ENCODE measurements at regions not wholly inside any gene's neighbourhood (a gene's known extent, or its start where the extent isn't known, plus 50 kb on each side); places are given as distances from the start of the nearest gene placed in this dataset.

DNA sequence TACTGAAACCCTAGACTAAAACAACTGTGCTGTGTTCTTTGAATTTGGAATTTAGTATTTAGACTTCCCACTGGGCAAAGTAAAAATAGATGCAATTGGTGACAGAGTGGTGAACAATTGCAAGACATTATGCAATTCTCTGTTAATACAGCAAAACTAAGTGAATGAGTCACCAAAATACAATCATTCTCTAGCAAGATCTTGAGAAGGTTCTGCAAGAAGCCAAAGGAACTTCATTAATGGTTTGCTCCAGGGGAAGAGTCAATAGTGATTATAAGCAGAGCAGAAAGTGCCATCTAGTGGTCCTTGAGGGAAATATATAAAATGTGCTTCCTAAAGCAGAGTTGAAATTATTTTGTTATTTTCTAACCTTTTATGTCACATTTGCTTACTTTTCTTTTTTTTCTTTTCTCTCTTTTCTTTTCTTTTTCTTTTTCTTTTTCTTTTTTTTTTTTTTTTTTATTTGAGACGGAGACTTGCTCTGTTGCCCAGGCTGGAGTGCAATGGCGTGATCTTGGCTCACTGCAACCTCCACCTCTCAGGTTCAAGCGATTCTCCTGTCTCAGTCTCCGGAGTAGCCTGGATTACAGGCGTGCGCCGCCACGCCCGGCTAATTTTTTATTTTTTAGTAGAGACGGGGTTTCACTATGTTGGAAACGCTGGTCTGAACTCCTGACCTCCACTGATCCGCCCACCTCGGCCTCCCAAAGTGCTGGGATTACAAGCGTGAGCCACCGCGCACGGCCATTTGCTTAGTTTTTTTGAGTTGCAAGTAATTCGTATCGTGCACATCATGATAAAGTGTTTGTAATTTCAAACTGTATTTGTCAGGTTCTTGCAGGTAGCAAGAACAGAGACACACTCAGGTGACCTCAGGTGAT is 99.2 kb downstream of the CTH start:
- Histone ChIP-seq H3K4me1 (no peaks in the 10 kb centered on the region), H3K27ac (no peak overlapping the region), H3K4me3 (no peak overlapping the region), H3K27me3 (no peaks in the 10 kb centered on the region), H3K36me3 (no peaks in the 10 kb centered on the region), H3K9me3 (no peaks in the 10 kb centered on the region)
- intact Hi-C loops (cut with DNase I): loop anchor here (2.0 kb wide), 2 partner anchors 73 to 377 kb away; no protein-coding TSS in a partner anchor
- WGBS, 2 donors: 41 to 75% methylated on average over 19 of the region's 19 CpGs
- no peak for DNase-seq
- TF ChIP-seq POLR2AphosphoS5 (IDR thresholded peaks at IDR 0.05) (peak in 2 of 4 donors; percentile 10 to 36), POLR2A (IDR thresholded peaks at IDR 0.05) (no peak), CTCF (IDR thresholded peaks at IDR 0.05) (peak; percentile 43 to 67 (median 62)), EP300 (IDR thresholded peaks at IDR 0.05) (no peak)

- Histone ChIP-seq H3K4me1 (peaks cover 0 to 7% (median 0%) of the 10 kb centered on the region in 4 donors), H3K9me3 (no peaks in the 10 kb centered on the region), H3K27me3 (no peaks in the 10 kb centered on the region), H3K27ac (no peak overlapping the region), H3K4me3 (no peak overlapping the region), H3K36me3 (no peaks in the 10 kb centered on the region)
- intact Hi-C loops (cut with DNase I): no loop called here
- no peak for TF ChIP-seq EP300 (IDR thresholded peaks at IDR 0.05)
- TF ChIP-seq POLR2A (IDR thresholded peaks at IDR 0.05): no peak
- TF ChIP-seq CTCF (IDR thresholded peaks at IDR 0.05): no peak
- TF ChIP-seq POLR2AphosphoS5 (IDR thresholded peaks at IDR 0.05): no peak
- 71 to 73% methylated on average over 2 of the region's 2 CpGs for WGBS, 2 donors
- DNase-seq: no peak
Observed at GRCh38 chr1:70517444-70517843, 106.4 kb downstream of the CTH start.

- no peaks in the 10 kb centered on the region for H3K36me3 ChIP-seq
- no peak overlapping the region for H3K4me3 ChIP-seq
- H3K4me1 ChIP-seq: peaks cover 0 to 7% (median 0%) of the 10 kb centered on the region in 4 donors
- WGBS, 2 donors: 95 to 96% methylated on average over 1 of the region's 1 CpG
- no peak for TF ChIP-seq POLR2AphosphoS5 (IDR thresholded peaks at IDR 0.05)
- no peak for TF ChIP-seq EP300 (IDR thresholded peaks at IDR 0.05)
- TF ChIP-seq CTCF (IDR thresholded peaks at IDR 0.05): no peak
- TF ChIP-seq POLR2A (IDR thresholded peaks at IDR 0.05): no peak
- H3K27me3 ChIP-seq: no peaks in the 10 kb centered on the region
- no peaks in the 10 kb centered on the region for H3K9me3 ChIP-seq
- no peak overlapping the region for H3K27ac ChIP-seq
- no peak for DNase-seq
- intact Hi-C loops (cut with DNase I): no loop called here
Observed at GRCh38 chr1:70518106-70518505, 107.0 kb downstream of the CTH start.

DNA sequence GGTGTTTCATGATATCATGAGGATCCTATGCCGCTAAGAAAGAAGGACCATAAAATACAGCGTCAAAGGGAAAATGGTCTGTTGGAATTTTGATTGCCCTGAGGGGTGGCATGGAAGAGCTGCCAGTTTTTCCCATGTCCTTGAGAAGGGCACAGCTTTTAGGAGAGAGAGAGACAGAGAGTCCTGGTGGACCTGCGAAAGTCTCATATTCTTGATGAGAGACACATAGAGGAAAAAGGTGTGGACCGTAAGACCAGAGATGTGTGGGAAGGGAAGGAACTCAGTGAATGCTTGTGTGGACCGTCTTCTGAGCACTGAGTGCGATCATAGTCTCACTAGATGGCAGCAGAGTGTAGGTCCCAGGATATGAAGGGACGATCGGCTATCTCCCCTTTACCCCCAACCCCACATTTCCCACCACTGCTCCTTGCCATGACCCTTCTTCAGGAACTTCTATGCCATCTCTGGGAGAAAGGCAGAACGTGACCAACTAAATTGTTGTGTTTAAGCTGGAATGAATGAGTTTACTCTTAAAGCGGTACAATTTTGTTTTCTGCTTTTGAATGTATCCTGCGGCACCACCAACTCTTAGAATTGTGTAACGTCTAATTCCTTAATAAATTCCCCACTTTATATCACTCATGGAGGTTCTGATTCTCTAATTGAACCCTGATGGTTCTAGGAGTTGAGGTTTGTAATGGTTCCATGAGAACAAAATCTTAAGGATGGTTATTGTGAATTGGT is 117.7 kb downstream of the CTH start:
- peak in 3 of 4 experiments; percentile 28 to 60 (median 40) for TF ChIP-seq CTCF (IDR thresholded peaks at IDR 0.05)
- TF ChIP-seq EP300 (IDR thresholded peaks at IDR 0.05): no peak
- WGBS, 2 donors: 20 to 37% methylated on average over 12 of the region's 12 CpGs
- no peak for DNase-seq
- Histone ChIP-seq H3K9me3 (no peaks in the 10 kb centered on the region), H3K27me3 (no peaks in the 10 kb centered on the region), H3K4me3 (no peak overlapping the region), H3K27ac (no peak overlapping the region), H3K36me3 (no peaks in the 10 kb centered on the region), H3K4me1 (peaks cover 0 to 5% (median 0%) of the 10 kb centered on the region in 4 donors)
- intact Hi-C loops (cut with DNase I): loop anchor here (2.0 kb wide), 1 partner anchor 520 kb away; no protein-coding TSS in a partner anchor

All from sigmoid colon (tissue), 6 donors.